NCI-H2171 (cell line): ENCODE measurements at regions not wholly inside any gene's neighbourhood (a gene's known extent, or its start where the extent isn't known, plus 50 kb on each side); places are given as distances from the start of the nearest gene placed in this dataset.
"Not testable (repeated sequence)": the region's sequence is repeated elsewhere in the genome, so short reads cannot be mapped to it uniquely, and the experiment has no call there.

Experiments
- DNase-seq: peaks from one replicate; lab custom pipeline; 2025; lab: John Stamatoyannopoulos, UW

DNA sequence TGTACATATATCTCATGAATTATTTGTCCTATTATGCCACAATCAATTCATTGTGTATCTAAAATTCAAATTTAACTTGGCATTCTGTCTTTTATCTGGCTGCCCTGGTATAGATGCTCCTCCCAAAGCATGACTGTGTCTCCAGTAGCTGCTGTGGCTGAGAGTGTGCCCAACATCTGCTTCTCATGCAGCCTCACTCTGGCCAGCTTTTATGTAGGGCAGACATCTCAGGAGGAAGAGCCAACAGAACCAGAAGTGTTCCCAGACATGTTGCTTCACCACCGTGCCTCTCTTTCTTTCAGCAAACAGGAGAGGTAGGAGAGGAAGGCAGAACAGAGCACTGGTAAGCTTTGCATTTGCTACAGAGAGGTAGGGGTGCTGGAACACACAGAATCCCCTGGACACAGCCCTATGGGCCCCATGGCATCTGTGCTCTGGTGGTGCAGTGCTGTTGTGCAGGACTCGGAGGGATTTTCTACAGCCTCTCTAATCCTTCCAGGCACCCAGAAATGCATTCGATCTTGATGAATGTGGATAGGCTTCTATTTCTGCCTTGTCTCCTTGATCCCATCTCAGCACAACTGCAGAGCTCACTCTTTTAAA lies 637.1 kb downstream of the UTRN start:
- no peak for DNase-seq

DNA sequence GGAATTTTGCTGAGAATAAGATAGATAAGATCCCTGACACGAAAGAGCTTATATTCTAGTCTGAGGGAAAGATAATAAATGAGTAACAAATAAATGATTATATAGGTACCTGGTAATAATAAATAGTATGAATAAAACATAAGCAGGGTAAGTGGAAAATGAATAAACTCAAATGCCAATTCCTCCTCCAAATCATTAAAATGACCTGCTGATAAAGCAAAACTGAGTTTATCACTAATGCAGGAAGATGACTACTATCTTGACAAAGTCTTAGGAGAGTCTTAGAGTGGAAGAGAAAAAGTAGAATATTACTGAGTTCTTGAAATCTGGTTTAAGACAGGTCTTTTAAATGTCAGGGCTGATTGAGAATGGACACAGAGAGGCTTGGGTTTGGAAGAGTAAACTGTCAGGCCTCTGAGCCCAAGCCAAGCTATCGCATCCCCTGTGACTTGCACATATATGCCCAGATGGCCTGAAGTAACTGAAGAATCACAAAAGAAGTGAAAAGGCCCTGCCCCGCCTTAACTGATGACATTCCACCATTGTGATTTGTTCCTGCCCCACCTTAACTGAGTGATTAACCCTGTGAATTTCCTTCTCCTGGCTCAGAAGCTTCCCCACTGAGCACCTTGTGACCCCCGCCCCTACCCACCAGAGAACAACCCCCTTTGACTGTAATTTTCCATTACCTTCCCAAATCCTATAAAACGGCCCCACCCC lies 637.8 kb downstream of the UTRN start:
- not testable (repeated sequence) for DNase-seq

DNA sequence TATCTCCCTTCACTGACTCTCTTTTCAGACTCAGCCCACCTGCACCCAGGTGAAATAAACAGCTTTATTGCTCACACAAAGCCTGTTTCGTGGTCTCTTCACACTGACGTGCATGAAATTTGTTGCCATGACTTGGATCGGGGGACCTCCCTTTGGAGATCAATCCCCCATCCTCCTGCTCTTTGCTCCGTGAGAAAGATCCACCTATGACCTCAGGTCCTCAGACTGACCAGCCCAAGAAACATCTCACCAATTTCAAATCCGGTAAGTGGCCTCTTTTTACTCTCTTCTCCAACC lies 638.3 kb downstream of the UTRN start:
- not testable (repeated sequence) for DNase-seq

DNA sequence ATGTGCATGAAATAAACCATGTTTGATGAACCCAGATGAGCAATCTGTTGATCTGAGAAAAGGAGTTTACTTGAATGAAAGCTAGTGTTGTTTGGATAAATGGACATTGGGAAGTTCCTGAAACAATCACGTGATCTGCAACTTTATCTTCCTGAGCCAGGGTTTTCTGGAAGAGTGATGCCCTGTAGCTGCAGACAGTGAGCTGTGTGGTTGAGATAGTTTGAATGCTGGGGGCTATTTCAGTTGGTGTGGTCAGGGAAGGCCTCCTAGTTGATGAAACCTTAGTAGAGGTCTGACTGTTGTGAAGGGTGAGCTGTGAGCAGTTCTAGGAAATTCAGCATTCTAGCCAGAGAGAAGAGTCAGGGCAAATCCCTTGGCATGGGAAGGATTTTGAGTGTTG lies 643.7 kb downstream of the UTRN start:
- no peak for DNase-seq

DNA sequence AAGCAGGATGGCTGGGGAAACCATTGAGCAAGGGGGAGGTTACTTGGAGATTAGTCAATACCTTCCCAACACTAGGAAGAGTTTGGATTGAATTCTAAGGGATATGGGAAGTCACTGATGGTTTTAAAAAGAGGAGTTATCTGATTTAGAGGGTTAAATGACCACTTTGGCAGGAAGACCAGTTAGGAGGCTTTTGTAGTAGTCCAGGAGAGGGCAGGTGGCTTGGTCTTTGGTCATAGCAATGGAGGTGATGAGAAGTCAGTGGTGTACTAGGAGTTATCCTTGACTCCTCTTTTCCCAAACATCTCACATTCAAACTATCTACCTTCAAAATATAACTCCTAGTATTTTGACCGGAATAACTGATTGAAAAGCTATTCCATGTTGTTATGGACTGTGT lies 644.1 kb downstream of the UTRN start:
- DNase-seq = no peak

DNA sequence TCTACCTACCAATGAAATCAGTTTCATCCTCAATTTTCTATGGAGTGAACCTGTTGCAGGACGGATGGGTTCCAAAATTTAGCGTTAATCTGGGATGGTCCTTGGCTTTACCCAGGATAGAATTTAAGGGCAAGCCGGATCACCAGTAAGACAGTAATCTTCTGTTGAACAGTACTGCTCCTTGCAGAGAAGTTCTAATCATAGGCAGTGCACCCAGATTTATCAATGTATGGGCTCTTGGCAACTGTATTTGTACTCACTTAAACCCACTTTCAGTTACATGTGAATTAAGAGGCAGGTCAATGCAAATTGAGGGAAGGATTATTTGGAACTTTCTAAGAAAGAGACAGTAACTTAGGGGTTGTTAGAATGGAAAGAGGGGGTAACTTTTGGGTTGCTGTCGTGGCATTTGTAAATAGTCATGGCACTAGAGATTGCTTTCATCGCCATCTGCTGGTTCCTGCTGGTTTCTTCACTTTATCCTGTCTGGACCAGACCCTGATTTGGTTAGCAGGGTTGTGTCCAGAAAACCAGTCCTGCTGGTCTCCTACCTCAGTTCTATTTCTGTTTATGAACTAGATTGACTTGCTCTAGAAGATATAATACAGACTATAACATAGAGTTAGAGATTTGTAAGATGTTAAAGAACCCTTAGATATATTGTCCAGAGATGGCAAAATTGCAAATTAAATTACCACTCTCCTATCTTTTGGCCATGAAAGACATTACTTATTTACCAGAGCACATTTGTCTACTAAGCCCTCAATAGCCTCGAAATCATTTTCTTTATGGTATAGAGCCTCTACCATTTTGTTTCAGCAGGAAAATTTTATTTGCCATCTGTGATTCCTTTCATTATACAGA lies 646.3 kb downstream of the UTRN start:
- peak; percentile 5 for DNase-seq

DNA sequence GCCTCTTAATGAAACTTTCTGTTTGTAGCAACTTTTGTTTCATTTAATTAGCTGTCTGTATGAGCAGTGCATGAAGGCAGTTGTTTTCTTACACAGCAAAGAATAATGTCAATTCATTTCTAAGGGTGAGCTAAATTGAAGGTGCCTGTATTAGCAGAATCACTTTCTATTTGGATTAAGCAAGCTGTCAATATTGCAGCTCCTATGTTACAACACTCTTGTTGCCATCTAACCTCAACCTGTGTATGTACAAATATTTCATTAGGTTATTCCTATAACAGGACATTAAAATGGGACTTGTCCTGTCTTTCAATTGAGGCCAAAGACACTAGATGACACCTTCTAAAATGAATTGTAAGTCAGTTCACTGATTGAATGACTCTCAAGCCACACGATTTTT lies 647.5 kb downstream of the UTRN start:
- no peak for DNase-seq

DNA sequence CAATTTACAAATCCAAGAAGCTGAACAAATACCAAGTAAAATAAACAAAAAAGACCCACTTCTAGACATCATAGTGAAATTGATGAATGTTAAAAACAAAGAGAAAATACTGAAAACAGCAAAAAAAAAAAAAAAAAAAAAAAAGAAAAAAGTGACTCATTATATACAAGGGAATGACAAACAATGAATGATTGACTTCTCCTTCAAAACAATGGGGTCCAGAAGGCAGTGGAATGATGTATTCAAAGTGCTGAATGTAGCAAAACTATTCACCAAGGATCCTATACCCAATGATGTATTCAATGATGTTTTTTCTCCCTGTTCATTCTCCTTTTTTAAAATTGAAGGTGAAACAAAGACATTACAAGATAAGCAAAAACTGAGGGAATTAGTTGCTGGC lies 650.0 kb downstream of the UTRN start:
- no peak for DNase-seq

DNA sequence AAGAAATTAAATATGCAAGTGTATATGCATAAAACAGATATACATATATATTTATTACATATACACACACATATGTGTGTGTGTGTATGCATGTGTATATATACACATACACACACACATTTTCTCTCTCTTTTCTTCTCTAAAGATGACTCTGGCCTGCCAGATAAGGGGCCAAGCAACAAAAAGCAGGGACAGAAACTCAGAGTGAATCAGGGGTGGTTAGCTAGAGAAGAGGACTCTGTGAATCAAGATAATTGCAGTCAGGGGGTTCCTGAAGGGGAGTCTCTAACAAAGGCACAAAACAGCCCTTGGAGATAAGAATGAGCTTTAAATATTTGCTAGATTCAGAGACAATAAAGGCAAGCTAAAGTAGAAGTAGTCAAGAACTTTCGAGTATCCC lies 650.5 kb downstream of the UTRN start:
- no peak for DNase-seq

DNA sequence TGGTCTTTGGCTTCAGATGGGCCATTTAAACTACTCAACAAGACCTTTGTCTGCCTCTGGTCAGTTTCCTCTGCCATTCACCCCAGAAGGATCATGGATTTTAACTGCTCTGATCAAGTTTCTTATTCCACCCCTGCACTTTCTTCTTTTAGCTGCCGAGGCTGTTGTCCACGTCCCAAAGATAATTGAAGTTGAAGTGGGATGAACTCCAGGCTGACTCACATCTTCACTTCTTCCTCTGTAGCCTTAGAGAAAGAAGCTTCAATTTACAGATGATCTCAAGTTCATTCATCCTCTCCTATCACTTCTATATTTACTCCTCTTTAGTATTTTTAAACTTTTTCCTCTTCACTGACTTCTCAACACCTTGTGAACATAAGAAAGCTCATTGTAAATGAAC lies 651.6 kb downstream of the UTRN start:
- no peak for DNase-seq

DNA sequence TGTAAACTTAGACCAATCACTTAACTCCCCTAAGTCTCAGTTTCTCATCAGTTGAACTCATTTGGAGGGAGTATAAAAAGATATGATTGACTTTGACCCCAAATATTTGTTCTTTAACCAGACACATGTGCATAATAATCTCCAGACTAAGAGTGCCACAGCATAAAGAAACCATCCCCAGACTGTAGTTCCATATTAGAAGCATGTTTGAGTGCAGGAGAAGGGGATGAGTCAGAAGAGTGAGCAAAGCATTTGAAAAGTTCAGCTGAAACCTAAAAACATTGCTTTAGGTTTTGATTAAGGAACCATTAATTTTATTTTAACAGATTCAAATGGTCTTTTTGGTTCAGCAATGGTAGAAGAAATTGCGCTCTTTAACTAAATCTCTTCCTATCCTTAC lies 654.8 kb downstream of the UTRN start:
- DNase-seq = no peak

DNA sequence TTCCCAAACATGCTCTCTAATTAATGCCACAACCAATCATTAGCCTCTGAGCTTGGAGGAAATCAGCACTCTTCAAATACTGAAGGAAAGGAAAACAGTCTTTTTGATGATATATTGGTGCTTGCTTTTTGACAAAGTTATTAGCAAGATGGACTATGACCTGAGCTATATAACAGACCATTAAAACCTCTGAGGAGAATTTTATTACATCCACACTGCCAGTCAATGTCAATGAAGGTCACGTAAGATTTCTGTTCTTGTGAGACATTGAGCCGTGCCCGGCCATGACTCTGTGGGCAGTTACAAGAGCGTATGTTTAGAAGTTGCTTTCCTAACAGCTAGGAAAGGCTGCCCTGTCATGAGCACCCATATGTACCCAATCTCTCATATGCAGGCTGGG lies 659.0 kb downstream of the UTRN start:
- no peak for DNase-seq

DNA sequence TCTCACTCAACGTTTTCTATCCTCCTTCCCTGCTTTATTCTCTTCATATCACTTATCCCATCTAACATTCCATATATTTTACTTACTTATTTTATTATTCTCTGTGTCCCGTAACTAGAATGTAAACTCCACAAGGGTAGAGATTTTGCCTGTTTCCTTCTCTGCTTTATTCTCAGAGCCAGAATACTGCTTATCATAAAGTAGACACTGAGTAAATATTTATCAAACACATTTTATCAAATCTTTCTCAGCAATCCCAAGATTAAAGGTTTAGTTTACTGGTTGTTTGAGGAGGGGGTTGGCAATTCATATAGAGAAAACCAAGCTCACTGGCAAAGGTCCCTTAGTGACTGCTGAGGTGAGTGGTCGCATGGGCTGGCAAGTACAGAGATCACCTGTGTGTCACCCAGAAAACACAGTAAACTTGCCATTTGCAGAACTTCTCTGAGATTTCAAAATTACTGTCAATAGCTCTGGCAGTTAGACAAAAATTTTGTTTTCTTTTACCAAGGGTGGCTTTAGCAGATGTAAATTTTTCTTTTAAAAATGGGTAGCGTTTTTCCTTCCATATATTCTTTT lies 662.4 kb downstream of the UTRN start:
- DNase-seq = no peak

DNA sequence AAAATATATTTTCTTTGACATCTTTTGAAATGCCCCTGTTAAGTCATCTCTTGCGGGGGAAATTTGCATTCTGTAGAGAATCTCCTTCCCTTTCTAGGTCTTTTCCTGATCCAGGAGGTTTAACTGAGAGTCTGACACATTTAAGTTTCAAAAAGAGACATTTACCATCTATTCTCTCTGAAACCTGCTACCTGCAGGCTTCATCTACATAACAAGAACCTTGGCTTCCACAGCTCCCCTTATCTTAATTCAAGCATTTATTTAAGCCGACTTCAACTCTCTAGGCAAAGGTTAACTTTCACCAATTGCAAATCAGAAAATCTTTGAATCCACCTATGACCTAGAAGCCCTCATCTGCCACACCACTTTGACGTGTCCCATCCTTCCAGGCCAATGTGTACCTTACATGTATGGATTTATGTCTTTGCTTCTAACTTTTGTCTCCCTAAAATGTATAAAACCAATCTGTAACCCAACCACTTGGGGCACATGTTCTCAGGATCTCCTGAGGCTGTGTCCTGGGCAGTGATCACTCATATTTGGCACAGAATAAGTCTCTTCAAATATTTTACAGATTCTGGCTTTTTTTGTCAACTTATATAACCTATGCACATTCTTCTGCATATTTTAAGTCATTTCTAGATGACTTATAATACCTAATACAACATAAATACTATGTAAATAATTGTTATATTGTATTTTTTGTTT lies 666.7 kb downstream of the UTRN start:
- no peak for DNase-seq

DNA sequence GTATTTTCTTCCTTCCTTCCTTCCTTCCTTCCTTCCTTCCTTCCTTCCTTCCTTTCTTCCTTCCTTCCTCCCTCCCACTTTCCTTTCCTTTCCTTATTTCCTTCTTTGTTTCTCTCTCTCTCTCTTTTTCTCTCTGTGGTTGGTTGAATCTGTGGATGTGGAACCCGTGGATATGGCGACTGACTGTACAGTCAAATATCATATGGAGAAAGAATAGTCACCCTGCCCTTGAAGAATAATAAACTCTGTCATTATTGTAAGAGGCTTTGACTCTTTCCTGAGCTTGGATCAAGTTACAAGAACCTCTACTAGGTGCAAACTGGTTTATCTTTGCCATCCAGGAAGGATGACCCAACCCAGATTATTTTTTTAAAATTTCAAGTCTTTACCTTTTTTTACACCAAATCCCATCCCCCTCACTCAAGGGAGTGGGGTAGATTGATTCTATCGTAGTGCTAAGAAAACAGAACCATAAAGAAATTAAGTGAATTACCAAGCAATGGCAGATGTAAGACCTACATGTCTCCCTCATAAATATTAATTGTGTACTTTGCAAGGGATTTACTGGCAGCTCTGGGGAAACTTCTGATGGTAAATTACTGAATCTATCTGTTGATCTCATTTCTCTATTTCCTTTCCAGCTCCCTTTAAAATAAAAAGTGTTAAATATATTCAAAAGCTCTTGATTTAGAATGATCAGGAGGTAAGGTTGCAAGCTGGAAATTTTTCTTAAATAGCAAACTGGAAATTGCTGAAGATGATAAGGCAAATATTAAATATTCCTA lies 667.5 kb downstream of the UTRN start:
- DNase-seq = no peak

DNA sequence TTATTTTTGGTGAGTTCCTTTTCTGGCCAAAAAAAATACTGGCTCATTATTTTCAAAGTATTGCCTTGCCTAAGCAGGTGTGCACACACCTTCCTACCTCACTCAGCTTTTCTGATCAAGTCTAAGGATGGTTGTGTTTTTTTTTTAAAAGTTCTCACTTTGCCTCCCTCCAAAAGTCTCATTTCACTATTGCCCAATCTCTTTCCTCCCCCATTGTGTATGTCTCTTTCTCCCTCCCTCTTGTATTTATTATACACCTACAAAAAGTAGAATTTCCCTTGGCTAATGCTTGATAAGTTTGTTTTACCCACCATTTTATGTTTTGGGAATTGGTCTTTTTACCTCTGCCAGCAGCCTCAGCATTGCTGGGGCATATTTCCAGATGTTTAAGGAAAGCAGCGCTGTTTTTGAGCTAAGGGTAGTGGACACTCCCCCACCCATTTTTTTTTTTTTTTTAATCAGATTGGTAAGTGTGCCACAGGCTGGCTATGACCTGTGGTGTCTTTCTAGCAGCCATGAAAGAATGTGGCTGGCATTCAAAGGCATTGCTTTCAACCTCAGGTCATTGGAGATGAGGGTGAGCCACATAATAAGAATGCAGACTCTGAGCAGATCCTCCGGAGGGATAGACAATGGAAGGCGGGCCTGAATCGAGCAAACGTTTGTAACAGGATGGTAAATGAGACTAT lies 668.6 kb downstream of the UTRN start:
- no peak for DNase-seq

DNA sequence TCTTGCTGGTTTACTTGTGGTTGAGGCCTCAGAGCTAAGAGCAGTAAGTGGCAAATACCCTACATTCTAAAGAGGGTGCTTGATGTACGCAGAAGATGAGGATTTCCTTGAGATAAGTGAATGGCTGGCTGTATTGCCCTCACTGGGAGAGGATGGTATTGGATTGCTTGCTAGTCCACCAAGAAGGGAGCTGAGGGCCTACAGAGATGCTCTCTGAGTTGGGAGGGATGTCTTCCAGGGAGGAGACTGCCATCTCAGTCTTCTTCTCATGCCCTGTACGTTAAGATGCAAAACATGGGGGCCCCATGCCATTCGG lies 669.1 kb downstream of the UTRN start:
- DNase-seq = no peak

DNA sequence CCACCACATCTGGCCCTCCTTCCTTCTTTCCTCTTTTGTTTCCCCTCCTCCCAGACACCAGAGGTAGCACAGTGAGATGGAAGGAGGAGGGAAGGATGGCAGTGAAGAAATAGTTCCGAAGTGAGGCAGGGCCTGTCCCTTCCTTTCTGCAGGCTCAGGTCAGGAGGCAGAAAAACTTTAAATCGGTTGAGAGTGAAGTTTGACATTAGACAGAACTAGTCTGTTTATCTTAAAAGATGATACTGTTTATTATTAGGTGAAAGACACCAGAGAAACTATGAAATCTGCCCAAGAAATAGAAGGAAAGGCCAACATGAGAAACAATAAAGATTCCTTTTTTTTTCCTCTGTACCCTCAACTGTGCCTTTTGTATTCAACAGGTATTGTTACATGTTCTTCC lies 670.3 kb downstream of the UTRN start:
- DNase-seq = no peak

DNA sequence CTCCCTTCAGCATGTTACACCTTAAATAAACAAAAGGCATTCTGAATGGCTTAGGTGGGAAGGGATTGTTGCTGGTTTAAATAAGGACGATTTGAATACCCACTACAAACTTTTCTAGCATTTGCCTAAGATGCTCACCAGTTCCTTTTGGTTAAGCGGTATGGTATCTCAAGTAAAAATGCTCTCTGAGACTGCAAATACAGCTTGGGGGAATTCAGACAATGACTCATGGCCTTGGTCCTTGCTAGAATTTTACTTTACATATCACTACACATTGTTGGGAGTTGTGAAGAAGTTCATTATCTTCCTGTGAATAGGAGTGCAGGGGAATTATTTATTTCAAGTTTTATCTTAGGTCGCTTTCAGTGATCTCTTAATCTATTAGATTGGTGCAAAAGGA lies 670.7 kb downstream of the UTRN start:
- no peak for DNase-seq

DNA sequence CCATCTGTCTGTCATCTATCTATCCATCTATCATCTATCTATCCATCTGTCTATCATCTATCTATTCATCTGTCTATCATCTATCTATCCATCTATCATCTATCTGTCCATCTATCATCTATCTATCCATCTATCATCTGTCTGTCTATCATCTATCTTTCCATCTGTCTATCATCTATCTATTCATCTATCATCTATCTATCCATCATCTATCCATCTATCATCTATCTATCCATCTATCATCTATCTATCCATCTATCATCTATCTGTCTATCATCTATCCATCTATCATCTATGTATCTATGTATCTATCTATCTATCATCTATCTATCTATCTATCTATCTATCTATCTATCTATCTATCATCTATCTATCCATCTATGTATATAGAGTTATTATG lies 671.6 kb downstream of the UTRN start:
- DNase-seq = not testable (repeated sequence)
